IMR-90 (cell line): ENCODE measurements at regions not wholly inside any gene's neighbourhood (a gene's known extent, or its start where the extent isn't known, plus 50 kb on each side); places are given as distances from the start of the nearest gene placed in this dataset.
A peak's percentile ranks its signal among the peaks of the same experiment; 100 is the strongest.

Experiments
- ATAC-seq: fragments of 200-7000 bp; cut with Tn5 transposase; 2 replicates; pipeline ENCODE4 v1.9.1; 2020; ENCODE audit warnings: low read depth, mild to moderate bottlenecking, moderate library complexity
- BruUV-seq: library from RNA; stranded (reverse); fragments of 400-500 nt; replicated peaks from 2 replicates; lab custom pipeline; 2021; lab: Mats Ljungman, UMichigan
- CTCF ChIA-PET: fragments of 300-600 bp; formaldehyde crosslinking; extraction: SDS; loops from one replicate; lab custom pipeline; 2021; ENCODE audit warnings: antibody characterized with exemption; lab: Yijun Ruan, JAX
- POLR2A ChIA-PET: fragments of 300-600 bp; sonication (Branson Sonifier 250); formaldehyde crosslinking; loops from one replicate; lab custom pipeline; 2022; ENCODE audit warnings: antibody characterized with exemption; ENCODE audit not compliant: unreplicated experiment; lab: Charles Lee
- DNase-seq: peaks from one replicate; pipeline ENCODE4 v3.0.0; 2013
- H2AFZ ChIP-seq: replicated peaks from 2 replicates; pipeline ENCODE3; 2013; ENCODE audit warnings: low read length, mild to moderate bottlenecking; ENCODE audit not compliant: poor library complexity
- H2AK5ac ChIP-seq: 2 replicates; pipeline ENCODE4 v1.6.1; 2013; ENCODE audit warnings: low read depth, low read length, inconsistent platforms
- H2AK9ac ChIP-seq: replicated peaks from 2 replicates; pipeline ENCODE3; 2013; ENCODE audit warnings: mild to moderate bottlenecking, low read depth, low read length, moderate library complexity; ENCODE audit not compliant: poor library complexity
- H2BK120ac ChIP-seq: 2 replicates; pipeline ENCODE4 v1.6.1; 2013; ENCODE audit warnings: low read depth, low read length, inconsistent platforms
- H2BK15ac ChIP-seq: 3 replicates; pipeline ENCODE4 v1.6.1; 2013; ENCODE audit warnings: low read depth, low read length, inconsistent platforms
- H2BK20ac ChIP-seq: 2 replicates; pipeline ENCODE4 v1.6.1; 2013; ENCODE audit warnings: low read depth, mild to moderate bottlenecking, inconsistent platforms, low read length, moderate library complexity
- H2BK5ac ChIP-seq: 2 replicates; pipeline ENCODE4 v1.6.1; 2013; ENCODE audit warnings: mild to moderate bottlenecking, low read depth, low read length, inconsistent platforms; ENCODE audit not compliant: poor library complexity, severe bottlenecking
- H3K14ac ChIP-seq: replicated peaks from 2 replicates; pipeline ENCODE4 v1.6.1; 2013; ENCODE audit warnings: low read depth, low read length, inconsistent platforms
- H3K18ac ChIP-seq: 2 replicates; pipeline ENCODE4 v1.6.1; 2013; ENCODE audit warnings: low read depth, low read length, control low read depth
- H3K23ac ChIP-seq: 2 replicates; pipeline ENCODE4 v1.6.1; 2013; ENCODE audit warnings: low read depth, low read length, inconsistent platforms
- H3K27ac ChIP-seq: 2 replicates; pipeline ENCODE4 v1.5.1; 2013; ENCODE audit warnings: mild to moderate bottlenecking, control low read depth, low read length; ENCODE audit not compliant: insufficient read depth
- H3K27me3 ChIP-seq: 2 replicates; pipeline ENCODE4 v1.6.1; 2013; ENCODE audit warnings: low read length; ENCODE audit not compliant: control insufficient read depth, insufficient read depth
- H3K36me3 ChIP-seq: 2 replicates; pipeline ENCODE4 v1.6.1; 2013; ENCODE audit warnings: low read length, mixed read lengths; ENCODE audit not compliant: control insufficient read depth, insufficient read depth
- H3K4ac ChIP-seq: 2 replicates; pipeline ENCODE4 v1.6.1; 2013; ENCODE audit warnings: low read depth, low read length, inconsistent platforms
- H3K4me1 ChIP-seq: 2 replicates; pipeline ENCODE4 v1.6.1; 2013; ENCODE audit warnings: low read length, mixed read lengths; ENCODE audit not compliant: control insufficient read depth, insufficient read depth
- H3K4me2 ChIP-seq: 2 replicates; pipeline ENCODE4 v1.6.1; 2013; ENCODE audit warnings: low read depth, mild to moderate bottlenecking, control low read depth, low read length, moderate library complexity
- H3K4me3 ChIP-seq: 2 replicates; pipeline ENCODE4 v1.5.1; 2013; ENCODE audit warnings: low read depth, mild to moderate bottlenecking, control low read depth, low read length, moderate library complexity; ENCODE audit not compliant: insufficient read depth
- H3K56ac ChIP-seq: 2 replicates; pipeline ENCODE4 v1.6.1; 2013; ENCODE audit warnings: low read length, inconsistent platforms; ENCODE audit not compliant: insufficient read depth; ENCODE audit errors: extremely low read depth
- H3K79me1 ChIP-seq, 2 experiments: 2 replicates each; pipeline ENCODE4 v1.6.1; 2013; ENCODE audit warnings: low read length in 2 of 2, inconsistent platforms in 1 of 2, low read depth in 1 of 2
- H3K9ac ChIP-seq: 2 replicates; pipeline ENCODE4 v1.6.1; 2013; ENCODE audit warnings: low read depth, low read length, control low read depth
- H3K9me1 ChIP-seq: 2 replicates; pipeline ENCODE4 v1.6.1; 2013; ENCODE audit warnings: low read length, inconsistent platforms; ENCODE audit not compliant: insufficient read depth
- H3K9me3 ChIP-seq: 2 replicates; pipeline ENCODE4 v1.6.1; 2013; ENCODE audit warnings: low read length; ENCODE audit not compliant: control insufficient read depth, insufficient read depth
- H4K20me1 ChIP-seq: 2 replicates; pipeline ENCODE4 v1.6.1; 2013; ENCODE audit warnings: low read length, inconsistent platforms; ENCODE audit not compliant: insufficient read depth
- H4K5ac ChIP-seq: 2 replicates; pipeline ENCODE4 v1.6.1; 2013; ENCODE audit warnings: mild to moderate bottlenecking, low read depth, low read length, control low read depth
- H4K8ac ChIP-seq, 2 experiments: 2 replicates each; pipeline ENCODE4 v1.6.1; 2013; ENCODE audit warnings: low read depth in 2 of 2, low read length in 2 of 2, control low read depth in 1 of 2, inconsistent platforms in 1 of 2
- H4K91ac ChIP-seq: 2 replicates; pipeline ENCODE4 v1.6.1; 2013; ENCODE audit warnings: low read depth, low read length, inconsistent platforms; ENCODE audit not compliant: insufficient read depth
- CEBPB ChIP-seq: IDR thresholded peaks from 2 replicates; pipeline ENCODE4 v1.6.1; 2012; ENCODE audit warnings: low read depth, low read length, improper control_type of control experiment
- CHD1 ChIP-seq: IDR thresholded peaks from 2 replicates; pipeline ENCODE4 v1.6.1; 2012; ENCODE audit warnings: low read depth, low read length, improper control_type of control experiment
- FOS ChIP-seq: fragments of 150-350 bp; IDR thresholded peaks from 2 replicates; pipeline ENCODE4 v1.6.1; 2016; ENCODE audit warnings: low read depth, low read length
- POLR2A ChIP-seq: IDR thresholded peaks from 2 replicates; pipeline ENCODE4 v1.6.1; 2012; ENCODE audit warnings: mild to moderate bottlenecking, low read depth, low read length
- SMC3 ChIP-seq: fragments of 150-350 bp; IDR thresholded peaks from 2 replicates; pipeline ENCODE4 v1.6.1; 2016; ENCODE audit warnings: low read depth, mild to moderate bottlenecking, antibody characterized with exemption, low read length, moderate library complexity
- WGBS, 2 experiments: methylation state at CpG; one replicate each; pipeline versions ENCODE4 v1.1.5 to v1.1.7; 2013; ENCODE audit warnings: missing lambda C conversion rate in 2 of 2; ENCODE audit not compliant: insufficient read length in 1 of 2; ENCODE audit errors: extremely low coverage in 2 of 2; 5-methylcytosine and 5-hydroxymethylcytosine counted together
- dilution Hi-C: fragments of 300-500 bp; cut with HindIII; formaldehyde crosslinking; loops from one replicate; pipeline ENCODE4 v1.14.3; 2018; ENCODE audit warnings: low sequenced_read_pairs; ENCODE audit not compliant: unreplicated experiment
- in situ Hi-C: fragments of 300-500 bp; cut with MboI; formaldehyde crosslinking; loops from 3 replicates; pipeline ENCODE4 v1.14.3; 2019; ENCODE audit warnings: low sequenced_read_pairs, inconsistent platforms, mixed read lengths
- intact Hi-C: fragments of 100-400 bp; cut with micrococcal nuclease; formaldehyde crosslinking; loops from 2 replicates; pipeline ENCODE4 v1.10.0; 2022
- TF ChIP-seq, protein P1 (sequence below): fragments of 150-350 bp; IDR thresholded peaks from 2 replicates; pipeline ENCODE4 v1.6.1; 2016; ENCODE audit warnings: low read depth, mild to moderate bottlenecking, low read length, moderate library complexity, borderline replicate concordance

DNA sequence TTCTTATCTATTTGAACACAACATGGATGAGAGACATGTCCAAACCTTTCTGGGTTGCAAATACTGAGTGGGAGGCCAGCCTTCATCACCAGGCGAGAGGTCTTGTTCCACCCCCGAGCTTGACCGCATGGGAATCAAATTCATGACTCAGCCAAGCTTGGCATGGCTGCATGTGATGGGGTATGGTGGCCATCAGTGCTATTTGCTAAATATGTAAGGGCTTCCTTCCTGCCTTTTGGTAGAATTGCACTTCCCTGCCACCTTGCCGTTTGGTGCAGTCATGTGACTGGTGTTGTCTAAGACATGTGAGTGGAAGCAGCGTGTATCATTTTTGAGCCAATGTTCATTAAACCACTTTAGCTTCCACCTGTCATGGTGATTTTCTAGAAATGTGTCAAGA is 508.9 kb upstream of the SULF2 start:
- WGBS, 2 experiments: 100% methylated on average over 2 of the region's 5 CpGs; no CpG with 5 or more reads in 1 of the 2 experiments
- Histone ChIP-seq H3K4me3 (no peak overlapping the region), H3K27ac (no peak overlapping the region), H3K14ac (0 out of 2 replicates have a peak overlapping the region, but pooled peaks have one; percentile 11), H3K9me1 (peaks cover 18% of the 10 kb centered on the region; the same call in 1 of the 2 replicates), H3K56ac (no peak overlapping the region), H3K9ac (no peak overlapping the region), H3K9me3 (0 out of 2 replicates have a peak, but pooled peaks cover 3% of the 10 kb centered on the region), H2AK9ac (peak overlapping the region; percentile 19), H3K27me3 (peaks cover 4% of the 10 kb centered on the region; the same call in 1 of the 2 replicates), H4K20me1 (no peaks in the 10 kb centered on the region), H2BK5ac (no peak overlapping the region), H4K91ac (peak overlapping the region; percentile 31; the same call in 1 of the 2 replicates), H4K5ac (no peak overlapping the region), H3K18ac (no peak overlapping the region), H2BK15ac (0 out of 3 replicates have a peak overlapping the region, but pooled peaks have one; percentile 39), H3K23ac (0 out of 2 replicates have a peak overlapping the region, but pooled peaks have one; percentile 5), H2AFZ (no peak overlapping the region), H3K4me1 (peaks cover 14% of the 10 kb centered on the region), H3K79me1 (no peaks in the 10 kb centered on the region), H3K4ac (peak overlapping the region; percentile 40), H2BK20ac (peak overlapping the region; percentile 43), H4K8ac (no peak overlapping the region), H2BK120ac (peak overlapping the region; percentile 56), H3K36me3 (no peaks in the 10 kb centered on the region), H2AK5ac (peak overlapping the region; percentile 42; the same call in 1 of the 2 replicates), H3K4me2 (no peak overlapping the region)
- in situ Hi-C loops (loop anchor here (10.0 to 25.0 kb wide), 2 partner anchors 609 to 618 kb away; partner anchors contain the start of gene ARFGEF2), intact Hi-C loops (loop anchor here (2.0 to 10.0 kb wide), 2 partner anchors 509 to 615 kb away; partner anchors contain the start of gene SULF2), dilution Hi-C loops (no loop called here)
- no peak for TF ChIP-seq CHD1
- no peak for TF ChIP-seq CEBPB
- TF ChIP-seq POLR2A: no peak
- TF ChIP-seq, protein P1, sequence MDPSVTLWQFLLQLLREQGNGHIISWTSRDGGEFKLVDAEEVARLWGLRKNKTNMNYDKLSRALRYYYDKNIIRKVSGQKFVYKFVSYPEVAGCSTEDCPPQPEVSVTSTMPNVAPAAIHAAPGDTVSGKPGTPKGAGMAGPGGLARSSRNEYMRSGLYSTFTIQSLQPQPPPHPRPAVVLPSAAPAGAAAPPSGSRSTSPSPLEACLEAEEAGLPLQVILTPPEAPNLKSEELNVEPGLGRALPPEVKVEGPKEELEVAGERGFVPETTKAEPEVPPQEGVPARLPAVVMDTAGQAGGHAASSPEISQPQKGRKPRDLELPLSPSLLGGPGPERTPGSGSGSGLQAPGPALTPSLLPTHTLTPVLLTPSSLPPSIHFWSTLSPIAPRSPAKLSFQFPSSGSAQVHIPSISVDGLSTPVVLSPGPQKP: no peak
- TF ChIP-seq SMC3: no peak
- TF ChIP-seq FOS: no peak
- BruUV-seq: no TSS peak
- ChIA-PET POLR2A (no interaction called here), CTCF (interaction anchor here (1.0 kb wide), 1 partner anchor 12 kb away, joined by 3 read pairs; no protein-coding TSS in a partner anchor)
- peak; percentile 39 for DNase-seq
- no peak for ATAC-seq
